WTC11 (cell line): ENCODE measurements at regions not wholly inside any gene's neighbourhood (a gene's known extent, or its start where the extent isn't known, plus 50 kb on each side); places are given as distances from the start of the nearest gene placed in this dataset.

ENCODE experiments used
- ATAC-seq: fragments of 200-7000 bp; cut with Tn5 transposase; 2 replicates; pipeline ENCODE4 v1.10.0; 2021; ENCODE audit warnings: mild to moderate bottlenecking, moderate library complexity
- CTCF ChIA-PET: fragments of 300-600 bp; sonication (Branson Sonifier 250); formaldehyde crosslinking; loops from one replicate; lab custom pipeline; 2021; ENCODE audit warnings: antibody characterized with exemption; lab: Charles Lee
- POLR2A ChIA-PET: fragments of 350-600 bp; sonication (Branson Sonifier 250); formaldehyde crosslinking; loops from one replicate; lab custom pipeline; 2021; ENCODE audit warnings: antibody characterized with exemption; lab: Charles Lee
- DNase-seq: peaks from one replicate; pipeline ENCODE4 v3.0.0; 2021; ENCODE audit warnings: low spot score
- H3K27ac Mint-ChIP-seq: 2 replicates; pipeline ENCODE4 v1.8.0; 2021; ENCODE audit warnings: mixed read lengths
- H3K27me3 Mint-ChIP-seq: 2 replicates; pipeline ENCODE4 v1.8.0; 2021; ENCODE audit warnings: low read depth, mild to moderate bottlenecking, moderate library complexity, mixed read lengths
- H3K36me3 Mint-ChIP-seq: 2 replicates; pipeline ENCODE4 v1.8.0; 2021; ENCODE audit warnings: mixed read lengths
- H3K4me1 Mint-ChIP-seq: 2 replicates; pipeline ENCODE4 v1.8.0; 2022; ENCODE audit warnings: mixed read lengths
- H3K4me3 Mint-ChIP-seq: 2 replicates; pipeline ENCODE4 v1.8.0; 2021; ENCODE audit warnings: mild to moderate bottlenecking, moderate library complexity, mixed read lengths
- H3K9me3 Mint-ChIP-seq: 2 replicates; pipeline ENCODE4 v1.8.0; 2021; ENCODE audit warnings: mixed read lengths
- E2F4 ChIP-seq: sonication (generic); formaldehyde crosslinking; IDR thresholded peaks from 2 replicates; pipeline ENCODE4 v1.8.1; 2022; ENCODE audit warnings: low read depth, mild to moderate bottlenecking, moderate library complexity, missing genetic modification reagents, borderline replicate concordance
- ESRRA ChIP-seq: sonication (generic); formaldehyde crosslinking; IDR thresholded peaks from 2 replicates; pipeline ENCODE4 v1.8.1; 2022; ENCODE audit warnings: mild to moderate bottlenecking, missing genetic modification reagents, borderline replicate concordance
- HMGA2 ChIP-seq: fragments of 250-450 bp; sonication (Bioruptor Pico); IDR thresholded peaks from 2 replicates; pipeline ENCODE4 v1.4.0; 2021; ENCODE audit warnings: mild to moderate bottlenecking, moderate library complexity
- HMGXB4 ChIP-seq: sonication (generic); formaldehyde crosslinking; IDR thresholded peaks from 2 replicates; pipeline ENCODE4 v1.8.1; 2023; ENCODE audit warnings: mild to moderate bottlenecking, moderate library complexity, missing genetic modification reagents
- IRF1 ChIP-seq: sonication (generic); formaldehyde crosslinking; IDR thresholded peaks from 2 replicates; pipeline ENCODE4 v1.8.0; 2023; ENCODE audit warnings: missing genetic modification reagents
- IRF2 ChIP-seq: sonication (generic); formaldehyde crosslinking; IDR thresholded peaks from 2 replicates; pipeline ENCODE4 v1.8.0; 2022; ENCODE audit warnings: low read depth, missing genetic modification reagents, borderline replicate concordance
- JUN ChIP-seq: sonication (generic); formaldehyde crosslinking; IDR thresholded peaks from 2 replicates; pipeline ENCODE4 v1.8.0; 2023; ENCODE audit warnings: mild to moderate bottlenecking, missing genetic modification reagents
- NFE2L1 ChIP-seq: sonication (generic); formaldehyde crosslinking; IDR thresholded peaks from 2 replicates; pipeline ENCODE4 v1.8.1; 2023; ENCODE audit warnings: missing genetic modification reagents
- NFYB ChIP-seq: sonication (generic); formaldehyde crosslinking; conservative IDR thresholded peaks from 2 replicates; pipeline ENCODE4 v1.8.0; 2022; ENCODE audit warnings: low read depth, missing genetic modification reagents
- NR1H2 ChIP-seq: sonication (generic); formaldehyde crosslinking; IDR thresholded peaks from 2 replicates; pipeline ENCODE4 v1.9.0; 2021; ENCODE audit warnings: mild to moderate bottlenecking, moderate library complexity, missing genetic modification reagents
- OVOL2 ChIP-seq: fragments of 250-450 bp; sonication (Bioruptor Pico); IDR thresholded peaks from 2 replicates; pipeline ENCODE4 v1.9.0; 2021; ENCODE audit warnings: mild to moderate bottlenecking, borderline replicate concordance
- PRDM15 ChIP-seq: sonication (generic); formaldehyde crosslinking; IDR thresholded peaks from 2 replicates; pipeline ENCODE4 v1.8.0; 2022; ENCODE audit warnings: missing genetic modification reagents
- SMAD3 ChIP-seq: sonication (generic); formaldehyde crosslinking; IDR thresholded peaks from 2 replicates; pipeline ENCODE4 v1.8.0; 2022; ENCODE audit warnings: missing genetic modification reagents, mild to moderate bottlenecking, borderline replicate concordance
- TCF7 ChIP-seq: sonication (generic); formaldehyde crosslinking; IDR thresholded peaks from 2 replicates; pipeline ENCODE4 v1.8.0; 2022; ENCODE audit warnings: mild to moderate bottlenecking, low read depth, missing genetic modification reagents, moderate library complexity
- ZBTB21 ChIP-seq: sonication (generic); formaldehyde crosslinking; IDR thresholded peaks from 2 replicates; pipeline ENCODE4 v1.8.1; 2023; ENCODE audit warnings: mild to moderate bottlenecking, missing genetic modification reagents, borderline replicate concordance
- ZNF317 ChIP-seq: sonication (generic); formaldehyde crosslinking; IDR thresholded peaks from 2 replicates; pipeline ENCODE4 v1.8.1; 2023; ENCODE audit warnings: low read depth, mild to moderate bottlenecking, moderate library complexity, missing genetic modification reagents, borderline replicate concordance
- ZNF671 ChIP-seq: fragments of 250-450 bp; sonication (Bioruptor Pico); IDR thresholded peaks from 2 replicates; pipeline ENCODE4 v1.8.0; 2021; ENCODE audit warnings: mild to moderate bottlenecking
- TF ChIP-seq, protein P1 (sequence below): sonication (generic); formaldehyde crosslinking; IDR thresholded peaks from 2 replicates; pipeline ENCODE4 v1.8.0; 2022; ENCODE audit warnings: mild to moderate bottlenecking, missing genetic modification reagents
- TF ChIP-seq, protein P2 (sequence below): sonication (generic); formaldehyde crosslinking; IDR thresholded peaks from 2 replicates; pipeline ENCODE4 v1.8.1; 2023; ENCODE audit warnings: mild to moderate bottlenecking, missing genetic modification reagents, borderline replicate concordance

DNA sequence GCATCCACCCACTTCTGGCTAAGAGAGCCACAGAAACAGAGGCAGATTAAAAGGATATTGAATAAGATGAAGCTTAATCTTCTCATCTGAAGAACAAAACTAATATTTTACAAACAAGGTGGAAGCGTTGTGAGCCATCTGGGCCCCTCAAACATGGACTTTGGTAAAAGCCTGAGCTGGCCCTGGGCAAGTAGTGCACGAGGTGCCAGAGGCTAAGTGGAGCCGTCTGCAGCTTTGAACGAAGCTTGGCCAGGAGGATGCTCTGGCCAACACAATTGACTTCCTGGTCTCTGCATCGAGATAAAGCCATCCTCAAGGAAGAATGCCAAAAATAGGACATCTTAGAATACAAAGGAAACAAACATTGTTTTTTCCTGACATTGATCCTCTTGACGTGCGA is 53.2 kb upstream of the PLEKHG1 start (continued):
- TF ChIP-seq, protein P1, sequence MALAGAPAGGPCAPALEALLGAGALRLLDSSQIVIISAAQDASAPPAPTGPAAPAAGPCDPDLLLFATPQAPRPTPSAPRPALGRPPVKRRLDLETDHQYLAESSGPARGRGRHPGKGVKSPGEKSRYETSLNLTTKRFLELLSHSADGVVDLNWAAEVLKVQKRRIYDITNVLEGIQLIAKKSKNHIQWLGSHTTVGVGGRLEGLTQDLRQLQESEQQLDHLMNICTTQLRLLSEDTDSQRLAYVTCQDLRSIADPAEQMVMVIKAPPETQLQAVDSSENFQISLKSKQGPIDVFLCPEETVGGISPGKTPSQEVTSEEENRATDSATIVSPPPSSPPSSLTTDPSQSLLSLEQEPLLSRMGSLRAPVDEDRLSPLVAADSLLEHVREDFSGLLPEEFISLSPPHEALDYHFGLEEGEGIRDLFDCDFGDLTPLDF (CRISPR knock-in tag) = no peak
- no peak for TF ChIP-seq TCF7 (CRISPR knock-in tag)
- TF ChIP-seq ESRRA (CRISPR knock-in tag) = no peak
- no peak for TF ChIP-seq HMGXB4
- no peak for TF ChIP-seq OVOL2
- no peak for TF ChIP-seq E2F4 (CRISPR knock-in tag)

DNA sequence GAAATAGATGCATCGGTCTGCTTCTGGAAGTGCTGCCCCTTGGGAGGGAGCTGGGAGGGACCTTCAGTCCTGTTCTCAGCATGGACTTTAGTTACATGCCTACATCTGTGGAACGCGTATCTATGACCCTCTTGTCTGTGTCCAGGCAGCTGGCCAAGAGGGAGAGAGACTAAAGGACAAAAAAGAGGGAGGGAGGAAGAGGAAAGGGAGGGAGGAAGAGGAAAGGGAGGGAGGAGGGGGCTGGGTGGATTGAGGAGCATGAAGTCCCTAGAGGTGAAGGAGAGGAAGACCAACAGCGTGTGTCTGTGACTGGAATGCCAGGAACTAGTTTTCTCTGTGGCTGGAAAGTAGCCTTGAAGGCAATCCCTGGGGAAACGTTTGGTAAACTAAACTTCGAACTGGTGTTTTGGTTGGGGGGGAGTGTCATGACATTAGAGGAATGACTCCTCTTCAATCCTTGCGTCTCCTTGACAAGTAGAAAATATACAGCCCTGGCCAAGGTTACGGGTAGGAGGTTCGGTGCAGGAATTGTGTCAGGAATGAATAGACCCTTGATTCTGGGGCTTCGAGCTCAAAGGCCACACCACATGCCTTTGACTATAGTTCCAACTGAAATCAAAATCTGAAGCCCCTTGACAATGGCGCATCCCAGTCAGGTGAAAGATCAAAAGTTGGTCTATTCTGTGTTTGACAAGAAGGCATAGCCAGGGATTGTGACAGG is 52.0 kb upstream of the PLEKHG1 start:
- Mint-ChIP-seq H3K27me3 (0 out of 2 replicates have a peak, but pooled peaks cover 2% of the 10 kb centered on the region), H3K36me3 (no peaks in the 10 kb centered on the region), H3K27ac (no peak overlapping the region), H3K4me3 (no peak overlapping the region), H3K4me1 (peaks cover 9% of the 10 kb centered on the region), H3K9me3 (peaks cover 2% of the 10 kb centered on the region; the same call in 1 of the 2 replicates)
- POLR2A ChIA-PET = no interaction called here
- ATAC-seq = peak; percentile 81
- TF ChIP-seq HMGA2 (CRISPR knock-in tag) (no peak), IRF2 (CRISPR knock-in tag) (no peak), NFYB (CRISPR knock-in tag) (no peak), ZNF671 (CRISPR knock-in tag) (no peak), SMAD3 (no peak), ZNF317 (CRISPR knock-in tag) (no peak), JUN (CRISPR knock-in tag) (no peak), ZBTB21 (CRISPR knock-in tag) (no peak), NFE2L1 (CRISPR knock-in tag) (no peak), NR1H2 (CRISPR knock-in tag) (no peak), IRF1 (no peak), PRDM15 (CRISPR knock-in tag) (no peak)
- TF ChIP-seq, protein P1 (CRISPR knock-in tag) = no peak
- TF ChIP-seq, protein P2, sequence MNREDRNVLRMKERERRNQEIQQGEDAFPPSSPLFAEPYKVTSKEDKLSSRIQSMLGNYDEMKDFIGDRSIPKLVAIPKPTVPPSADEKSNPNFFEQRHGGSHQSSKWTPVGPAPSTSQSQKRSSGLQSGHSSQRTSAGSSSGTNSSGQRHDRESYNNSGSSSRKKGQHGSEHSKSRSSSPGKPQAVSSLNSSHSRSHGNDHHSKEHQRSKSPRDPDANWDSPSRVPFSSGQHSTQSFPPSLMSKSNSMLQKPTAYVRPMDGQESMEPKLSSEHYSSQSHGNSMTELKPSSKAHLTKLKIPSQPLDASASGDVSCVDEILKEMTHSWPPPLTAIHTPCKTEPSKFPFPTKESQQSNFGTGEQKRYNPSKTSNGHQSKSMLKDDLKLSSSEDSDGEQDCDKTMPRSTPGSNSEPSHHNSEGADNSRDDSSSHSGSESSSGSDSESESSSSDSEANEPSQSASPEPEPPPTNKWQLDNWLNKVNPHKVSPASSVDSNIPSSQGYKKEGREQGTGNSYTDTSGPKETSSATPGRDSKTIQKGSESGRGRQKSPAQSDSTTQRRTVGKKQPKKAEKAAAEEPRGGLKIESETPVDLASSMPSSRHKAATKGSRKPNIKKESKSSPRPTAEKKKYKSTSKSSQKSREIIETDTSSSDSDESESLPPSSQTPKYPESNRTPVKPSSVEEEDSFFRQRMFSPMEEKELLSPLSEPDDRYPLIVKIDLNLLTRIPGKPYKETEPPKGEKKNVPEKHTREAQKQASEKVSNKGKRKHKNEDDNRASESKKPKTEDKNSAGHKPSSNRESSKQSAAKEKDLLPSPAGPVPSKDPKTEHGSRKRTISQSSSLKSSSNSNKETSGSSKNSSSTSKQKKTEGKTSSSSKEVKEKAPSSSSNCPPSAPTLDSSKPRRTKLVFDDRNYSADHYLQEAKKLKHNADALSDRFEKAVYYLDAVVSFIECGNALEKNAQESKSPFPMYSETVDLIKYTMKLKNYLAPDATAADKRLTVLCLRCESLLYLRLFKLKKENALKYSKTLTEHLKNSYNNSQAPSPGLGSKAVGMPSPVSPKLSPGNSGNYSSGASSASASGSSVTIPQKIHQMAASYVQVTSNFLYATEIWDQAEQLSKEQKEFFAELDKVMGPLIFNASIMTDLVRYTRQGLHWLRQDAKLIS (CRISPR knock-in tag) = no peak
- peak; percentile 16 for DNase-seq
- CTCF ChIA-PET = interaction anchor here (1.1 to 1.9 kb wide), 3 partner anchors 53 to 152 kb away, joined by 4 read pairs; no protein-coding TSS in a partner anchor
